ENCODE measurements at regions not wholly inside any gene's neighbourhood (a gene's known extent, or its start where the extent isn't known, plus 50 kb on each side); places are given as distances from the start of the nearest gene placed in this dataset.

GRCh38 chr2:67079729-67080128 lies 317.4 kb upstream of the ETAA1 start:
- Histone ChIP-seq H3K4me1 (ENCODE audit: control insufficient read depth, insufficient read depth, low read length) (no peaks in the 10 kb centered on the region), H3K9me3 (replicated peaks; ENCODE audit: control insufficient read depth, insufficient read depth, low read length) (no peaks in the 10 kb centered on the region), H3K27ac (ENCODE audit: control insufficient read depth, insufficient read depth) (no peak overlapping the region), H3K9ac (ENCODE audit: control insufficient read depth, insufficient read depth, low read length) (no peak overlapping the region), H3K36me3 (ENCODE audit: control insufficient read depth in 2 of 2, insufficient read depth in 2 of 2, low read length in 1 of 2) (no peaks in the 10 kb centered on the region), H3K4me2 (ENCODE audit: control insufficient read depth, insufficient read depth) (no peak overlapping the region), H2AFZ (ENCODE audit: control insufficient read depth, low read depth, low read length) (no peak overlapping the region), H4K20me1 (ENCODE audit: control insufficient read depth, insufficient read depth) (no peaks in the 10 kb centered on the region), H3K79me2 (ENCODE audit: control insufficient read depth, insufficient read depth, low read length) (no peaks in the 10 kb centered on the region), H3K4me3 (no peak overlapping the region), H3K27me3 (replicated peaks in 1 of 2; ENCODE audit: control insufficient read depth in 2 of 2, insufficient read depth in 2 of 2, low read length in 1 of 2) (no peaks in the 10 kb centered on the region)
- WGBS (ENCODE audit: insufficient coverage, insufficient replicate concordance, low lambda C conversion rate, missing lambda C conversion rate): 29% methylated on average over 3 of the region's 3 CpGs
- ChIA-PET POLR2A (no interaction called here), RAD21 (ENCODE audit: unreplicated experiment) (no interaction called here), SMC1A (ENCODE audit: uncharacterized antibody, unreplicated experiment) (no interaction called here), CTCF (no interaction called here)
- in situ Hi-C loops (cut with MboI): no loop called here
- DNase-seq (ENCODE audit: low read depth, low spot score) (no peak), FAIRE-seq (no peak), ATAC-seq (no peak)
- TF ChIP-seq, protein P1, sequence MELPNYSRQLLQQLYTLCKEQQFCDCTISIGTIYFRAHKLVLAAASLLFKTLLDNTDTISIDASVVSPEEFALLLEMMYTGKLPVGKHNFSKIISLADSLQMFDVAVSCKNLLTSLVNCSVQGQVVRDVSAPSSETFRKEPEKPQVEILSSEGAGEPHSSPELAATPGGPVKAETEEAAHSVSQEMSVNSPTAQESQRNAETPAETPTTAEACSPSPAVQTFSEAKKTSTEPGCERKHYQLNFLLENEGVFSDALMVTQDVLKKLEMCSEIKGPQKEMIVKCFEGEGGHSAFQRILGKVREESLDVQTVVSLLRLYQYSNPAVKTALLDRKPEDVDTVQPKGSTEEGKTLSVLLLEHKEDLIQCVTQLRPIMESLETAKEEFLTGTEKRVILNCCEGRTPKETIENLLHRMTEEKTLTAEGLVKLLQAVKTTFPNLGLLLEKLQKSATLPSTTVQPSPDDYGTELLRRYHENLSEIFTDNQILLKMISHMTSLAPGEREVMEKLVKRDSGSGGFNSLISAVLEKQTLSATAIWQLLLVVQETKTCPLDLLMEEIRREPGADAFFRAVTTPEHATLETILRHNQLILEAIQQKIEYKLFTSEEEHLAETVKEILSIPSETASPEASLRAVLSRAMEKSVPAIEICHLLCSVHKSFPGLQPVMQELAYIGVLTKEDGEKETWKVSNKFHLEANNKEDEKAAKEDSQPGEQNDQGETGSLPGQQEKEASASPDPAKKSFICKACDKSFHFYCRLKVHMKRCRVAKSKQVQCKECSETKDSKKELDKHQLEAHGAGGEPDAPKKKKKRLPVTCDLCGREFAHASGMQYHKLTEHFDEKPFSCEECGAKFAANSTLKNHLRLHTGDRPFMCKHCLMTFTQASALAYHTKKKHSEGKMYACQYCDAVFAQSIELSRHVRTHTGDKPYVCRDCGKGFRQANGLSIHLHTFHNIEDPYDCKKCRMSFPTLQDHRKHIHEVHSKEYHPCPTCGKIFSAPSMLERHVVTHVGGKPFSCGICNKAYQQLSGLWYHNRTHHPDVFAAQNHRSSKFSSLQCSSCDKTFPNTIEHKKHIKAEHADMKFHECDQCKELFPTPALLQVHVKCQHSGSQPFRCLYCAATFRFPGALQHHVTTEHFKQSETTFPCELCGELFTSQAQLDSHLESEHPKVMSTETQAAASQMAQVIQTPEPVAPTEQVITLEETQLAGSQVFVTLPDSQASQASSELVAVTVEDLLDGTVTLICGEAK (IDR thresholded peaks at IDR 0.05; ENCODE audit: borderline replicate concordance): no peak
- TF ChIP-seq STAT3 (IDR thresholded peaks at IDR 0.05; ENCODE audit: low read depth, low read length) (no peak), MEF2A (IDR thresholded peaks at IDR 0.05; ENCODE audit: insufficient read depth, low read depth, low read length) (no peak), TAF1 (IDR thresholded peaks at IDR 0.05; ENCODE audit: borderline replicate concordance, low read depth, low read length) (no peak), ZNF207 (IDR thresholded peaks at IDR 0.05; ENCODE audit: borderline replicate concordance) (no peak), MYC (IDR thresholded peaks at IDR 0.05; ENCODE audit: insufficient read depth, insufficient read length, insufficient replicate concordance, low read length, severe bottlenecking) (no peak), BRCA1 (IDR thresholded peaks at IDR 0.05; ENCODE audit: low read depth, low read length) (no peak), YBX1 (IDR thresholded peaks at IDR 0.05) (no peak), HDGF (IDR thresholded peaks at IDR 0.05) (no peak)
- intact Hi-C loops (cut with micrococcal nuclease; ENCODE audit: unreplicated experiment): no loop called here
- BruUV-seq (replicated peaks): no TSS peak

Measured in GM12878 (cell line).